RWPE1 (cell line): ENCODE measurements at regions not wholly inside any gene's neighbourhood (a gene's known extent, or its start where the extent isn't known, plus 50 kb on each side); places are given as distances from the start of the nearest gene placed in this dataset.

ENCODE experiments used
- CTCF ChIA-PET: fragments of 350-600 bp; sonication (Branson Sonifier 250); formaldehyde crosslinking; extraction: SDS; loops from one replicate; lab custom pipeline; 2021; lab: Yijun Ruan, JAX
- POLR2A ChIA-PET: fragments of 400-600 bp; formaldehyde crosslinking; extraction: SDS; loops from one replicate; lab custom pipeline; 2020; ENCODE audit warnings: antibody characterized with exemption; ENCODE audit not compliant: low non-redundant PET; lab: Yijun Ruan, JAX
- DNase-seq: peaks from one replicate; pipeline ENCODE4 v3.0.0; 2012; ENCODE audit warnings: low spot score
- H3K27ac ChIP-seq: fragments of 450-650 bp; 2 replicates; pipeline ENCODE4 v1.5.1; 2017
- CTCF ChIP-seq: fragments of 450-650 bp; conservative IDR thresholded peaks from 2 replicates; pipeline ENCODE4 v1.5.1; 2017; ENCODE audit warnings: low read depth, mild to moderate bottlenecking

- CTCF ChIA-PET = no interaction called here
- H3K27ac ChIP-seq = no peak overlapping the region
- no peak for DNase-seq
- no peak for TF ChIP-seq CTCF
- POLR2A ChIA-PET = no interaction called here
Measured at GRCh38 chr5:43997647-43998272, 391.5 kb downstream of the FGF10 start.

GRCh38 chr5:43996221-43996620, 393.0 kb downstream of the FGF10 start:
- POLR2A ChIA-PET = no interaction called here
- CTCF ChIA-PET = no interaction called here

GRCh38 chr5:43994352-43994708, 391.4 kb downstream of the NNT start:
- POLR2A ChIA-PET = no interaction called here
- no peak overlapping the region for H3K27ac ChIP-seq
- DNase-seq = no peak
- no peak for TF ChIP-seq CTCF
- CTCF ChIA-PET = no interaction called here

More at GRCh38 chr5:43996221-43996620, 393.0 kb downstream of the FGF10 start:
- TF ChIP-seq CTCF = no peak
- H3K27ac ChIP-seq = no peak overlapping the region
- DNase-seq = no peak

GRCh38 chr5:43993634-43994351, 390.8 kb downstream of the NNT start:
- ChIA-PET POLR2A (no interaction called here), CTCF (no interaction called here)
- DNase-seq = no peak
- no peak overlapping the region for H3K27ac ChIP-seq
- no peak for TF ChIP-seq CTCF

DNA sequence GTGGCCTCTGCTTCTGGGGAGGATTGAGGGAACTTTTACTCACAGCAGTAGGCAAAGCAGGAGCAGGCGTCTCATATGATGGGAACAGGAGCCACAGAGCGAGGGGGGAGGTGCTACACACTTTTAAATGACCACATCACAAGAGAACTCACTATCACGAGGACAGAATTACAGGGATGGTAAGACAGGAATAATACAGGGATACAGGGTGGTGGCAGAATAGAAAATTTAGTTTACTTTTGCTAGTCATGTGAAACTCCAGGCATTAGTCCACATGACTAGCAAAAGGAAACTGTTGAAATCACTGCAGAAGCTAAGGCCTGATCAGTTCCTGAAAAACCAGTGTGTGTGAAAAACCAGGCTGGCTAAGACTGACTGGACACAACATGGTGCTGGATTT, 382.4 kb downstream of the NNT start:
- no peak for DNase-seq
- TF ChIP-seq CTCF = no peak
- CTCF ChIA-PET = no interaction called here
- no peak overlapping the region for H3K27ac ChIP-seq
- POLR2A ChIA-PET = no interaction called here

GRCh38 chr5:43981556-43981955, 378.6 kb downstream of the NNT start:
- CTCF ChIA-PET = no interaction called here
- H3K27ac ChIP-seq = no peak overlapping the region
- POLR2A ChIA-PET = no interaction called here
- no peak for DNase-seq
- TF ChIP-seq CTCF = no peak
